Thyroid gland (tissue), 4 donors: ENCODE measurements at regions not wholly inside any gene's neighbourhood (a gene's known extent, or its start where the extent isn't known, plus 50 kb on each side); places are given as distances from the start of the nearest gene placed in this dataset.

Source experiments
- POLR2A ChIP-seq, 2 donors: fragments of 450-650 bp; IDR thresholded peaks; one replicate each; pipeline ENCODE4 v1.6.1; 2017; ENCODE audit warnings: antibody characterized with exemption in 2 of 2, mild to moderate bottlenecking in 2 of 2, moderate library complexity in 1 of 2
- TF ChIP-seq, protein P1 (sequence below), 6 experiments: fragments of 200-600 bp in 3 of 6; fragments of 450-650 bp in 3 of 6; sonication (generic) in 3 of 6; IDR thresholded peaks; one replicate each; pipeline ENCODE4 v1.5.1; 2016 to 2019; ENCODE audit warnings: antibody characterized with exemption in 6 of 6, mild to moderate bottlenecking in 2 of 6, inconsistent platforms in 1 of 6, moderate library complexity in 1 of 6

DNA sequence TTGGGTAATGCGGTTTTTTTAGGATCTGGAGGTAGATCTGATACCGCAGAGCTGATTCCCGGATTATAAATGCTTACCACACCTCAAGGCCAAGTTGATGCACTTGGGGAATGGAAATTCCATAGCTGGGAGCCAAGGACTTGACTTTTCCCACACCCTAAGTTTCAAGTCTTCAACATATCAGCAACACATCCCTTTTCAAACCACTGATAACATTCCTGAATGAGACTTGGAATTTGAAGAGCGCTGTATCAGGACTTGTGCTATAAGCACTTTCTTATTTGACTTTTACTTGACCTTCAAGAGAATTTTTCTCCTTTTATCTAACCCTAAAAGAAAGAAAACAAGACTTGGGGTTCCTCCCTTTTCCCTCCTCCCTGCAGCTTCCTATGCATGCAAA lies 90.6 kb upstream of the NAA20 start:
- TF ChIP-seq, protein P1, sequence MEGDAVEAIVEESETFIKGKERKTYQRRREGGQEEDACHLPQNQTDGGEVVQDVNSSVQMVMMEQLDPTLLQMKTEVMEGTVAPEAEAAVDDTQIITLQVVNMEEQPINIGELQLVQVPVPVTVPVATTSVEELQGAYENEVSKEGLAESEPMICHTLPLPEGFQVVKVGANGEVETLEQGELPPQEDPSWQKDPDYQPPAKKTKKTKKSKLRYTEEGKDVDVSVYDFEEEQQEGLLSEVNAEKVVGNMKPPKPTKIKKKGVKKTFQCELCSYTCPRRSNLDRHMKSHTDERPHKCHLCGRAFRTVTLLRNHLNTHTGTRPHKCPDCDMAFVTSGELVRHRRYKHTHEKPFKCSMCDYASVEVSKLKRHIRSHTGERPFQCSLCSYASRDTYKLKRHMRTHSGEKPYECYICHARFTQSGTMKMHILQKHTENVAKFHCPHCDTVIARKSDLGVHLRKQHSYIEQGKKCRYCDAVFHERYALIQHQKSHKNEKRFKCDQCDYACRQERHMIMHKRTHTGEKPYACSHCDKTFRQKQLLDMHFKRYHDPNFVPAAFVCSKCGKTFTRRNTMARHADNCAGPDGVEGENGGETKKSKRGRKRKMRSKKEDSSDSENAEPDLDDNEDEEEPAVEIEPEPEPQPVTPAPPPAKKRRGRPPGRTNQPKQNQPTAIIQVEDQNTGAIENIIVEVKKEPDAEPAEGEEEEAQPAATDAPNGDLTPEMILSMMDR (IDR thresholded peaks at IDR 0.05), result no peak
- TF ChIP-seq POLR2A (IDR thresholded peaks at IDR 0.05), result no peak
